ENCODE measurements at regions not wholly inside any gene's neighbourhood (a gene's known extent, or its start where the extent isn't known, plus 50 kb on each side); places are given as distances from the start of the nearest gene placed in this dataset.

DNA sequence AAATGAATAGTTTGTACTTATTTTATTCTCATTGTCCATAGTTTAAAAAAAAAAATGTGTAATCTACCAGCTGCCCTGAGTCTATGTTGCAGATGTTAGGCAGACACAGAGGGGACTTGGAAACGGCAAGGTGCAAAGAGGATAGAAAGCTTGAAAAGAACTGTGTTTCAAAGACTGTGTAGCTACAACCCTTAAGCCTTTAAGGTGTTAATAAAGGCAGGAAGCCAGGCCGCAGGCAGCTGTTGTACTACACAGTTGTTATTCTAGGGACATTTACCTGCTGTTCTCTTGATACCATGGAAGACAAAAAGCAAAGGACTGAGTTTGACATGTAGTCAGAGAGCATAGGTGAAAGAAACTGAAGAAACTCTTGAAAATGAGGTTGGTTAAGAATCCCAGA is 440.0 kb downstream of the TUSC7 start:
- Histone ChIP-seq H3K9me2 (ENCODE audit: insufficient read depth) (no peaks in the 10 kb centered on the region), H3K79me2 (replicated peaks; ENCODE audit: insufficient read depth) (no peaks in the 10 kb centered on the region), H3K36me3 (ENCODE audit: insufficient read depth) (no peaks in the 10 kb centered on the region), H3F3A (replicated peaks; ENCODE audit: low read depth) (no peaks in the 10 kb centered on the region), H3K4me1 (ENCODE audit: insufficient read depth) (peaks cover 18% of the 10 kb centered on the region; the same call in 1 of the 2 replicates), H4K20me1 (replicated peaks; ENCODE audit: insufficient read depth) (no peaks in the 10 kb centered on the region), H3K27me3 (ENCODE audit: insufficient read depth) (no peaks in the 10 kb centered on the region), H3K4me2 (0 out of 2 replicates have a peak overlapping the region, but pooled peaks have one; percentile 22), H2AFZ (no peak overlapping the region), H3K27ac (ENCODE audit: low read depth) (no peak overlapping the region), H3K4me3 (no peak overlapping the region)
- Mint-ChIP-seq H3K4me1 (peaks cover 40% of the 10 kb centered on the region), H3K4me3 (no peak overlapping the region), H3K27me3 (ENCODE audit: insufficient read depth, low read depth, poor library complexity) (peaks cover 1% of the 10 kb centered on the region), H3K36me3 (ENCODE audit: low read depth) (no peaks in the 10 kb centered on the region), H3K9me3 (no peaks in the 10 kb centered on the region), H3K27ac (no peak overlapping the region)
- no peak for TF ChIP-seq ZNF114 (CRISPR knock-in tag; IDR thresholded peaks at IDR 0.05)
- TF ChIP-seq EZH2phosphoT487 (IDR thresholded peaks at IDR 0.05; ENCODE audit: unreplicated experiment) = no peak
- TF ChIP-seq ZNF331 (CRISPR knock-in tag; IDR thresholded peaks at IDR 0.05; ENCODE audit: low read depth) = no peak
- TF ChIP-seq, protein P1, sequence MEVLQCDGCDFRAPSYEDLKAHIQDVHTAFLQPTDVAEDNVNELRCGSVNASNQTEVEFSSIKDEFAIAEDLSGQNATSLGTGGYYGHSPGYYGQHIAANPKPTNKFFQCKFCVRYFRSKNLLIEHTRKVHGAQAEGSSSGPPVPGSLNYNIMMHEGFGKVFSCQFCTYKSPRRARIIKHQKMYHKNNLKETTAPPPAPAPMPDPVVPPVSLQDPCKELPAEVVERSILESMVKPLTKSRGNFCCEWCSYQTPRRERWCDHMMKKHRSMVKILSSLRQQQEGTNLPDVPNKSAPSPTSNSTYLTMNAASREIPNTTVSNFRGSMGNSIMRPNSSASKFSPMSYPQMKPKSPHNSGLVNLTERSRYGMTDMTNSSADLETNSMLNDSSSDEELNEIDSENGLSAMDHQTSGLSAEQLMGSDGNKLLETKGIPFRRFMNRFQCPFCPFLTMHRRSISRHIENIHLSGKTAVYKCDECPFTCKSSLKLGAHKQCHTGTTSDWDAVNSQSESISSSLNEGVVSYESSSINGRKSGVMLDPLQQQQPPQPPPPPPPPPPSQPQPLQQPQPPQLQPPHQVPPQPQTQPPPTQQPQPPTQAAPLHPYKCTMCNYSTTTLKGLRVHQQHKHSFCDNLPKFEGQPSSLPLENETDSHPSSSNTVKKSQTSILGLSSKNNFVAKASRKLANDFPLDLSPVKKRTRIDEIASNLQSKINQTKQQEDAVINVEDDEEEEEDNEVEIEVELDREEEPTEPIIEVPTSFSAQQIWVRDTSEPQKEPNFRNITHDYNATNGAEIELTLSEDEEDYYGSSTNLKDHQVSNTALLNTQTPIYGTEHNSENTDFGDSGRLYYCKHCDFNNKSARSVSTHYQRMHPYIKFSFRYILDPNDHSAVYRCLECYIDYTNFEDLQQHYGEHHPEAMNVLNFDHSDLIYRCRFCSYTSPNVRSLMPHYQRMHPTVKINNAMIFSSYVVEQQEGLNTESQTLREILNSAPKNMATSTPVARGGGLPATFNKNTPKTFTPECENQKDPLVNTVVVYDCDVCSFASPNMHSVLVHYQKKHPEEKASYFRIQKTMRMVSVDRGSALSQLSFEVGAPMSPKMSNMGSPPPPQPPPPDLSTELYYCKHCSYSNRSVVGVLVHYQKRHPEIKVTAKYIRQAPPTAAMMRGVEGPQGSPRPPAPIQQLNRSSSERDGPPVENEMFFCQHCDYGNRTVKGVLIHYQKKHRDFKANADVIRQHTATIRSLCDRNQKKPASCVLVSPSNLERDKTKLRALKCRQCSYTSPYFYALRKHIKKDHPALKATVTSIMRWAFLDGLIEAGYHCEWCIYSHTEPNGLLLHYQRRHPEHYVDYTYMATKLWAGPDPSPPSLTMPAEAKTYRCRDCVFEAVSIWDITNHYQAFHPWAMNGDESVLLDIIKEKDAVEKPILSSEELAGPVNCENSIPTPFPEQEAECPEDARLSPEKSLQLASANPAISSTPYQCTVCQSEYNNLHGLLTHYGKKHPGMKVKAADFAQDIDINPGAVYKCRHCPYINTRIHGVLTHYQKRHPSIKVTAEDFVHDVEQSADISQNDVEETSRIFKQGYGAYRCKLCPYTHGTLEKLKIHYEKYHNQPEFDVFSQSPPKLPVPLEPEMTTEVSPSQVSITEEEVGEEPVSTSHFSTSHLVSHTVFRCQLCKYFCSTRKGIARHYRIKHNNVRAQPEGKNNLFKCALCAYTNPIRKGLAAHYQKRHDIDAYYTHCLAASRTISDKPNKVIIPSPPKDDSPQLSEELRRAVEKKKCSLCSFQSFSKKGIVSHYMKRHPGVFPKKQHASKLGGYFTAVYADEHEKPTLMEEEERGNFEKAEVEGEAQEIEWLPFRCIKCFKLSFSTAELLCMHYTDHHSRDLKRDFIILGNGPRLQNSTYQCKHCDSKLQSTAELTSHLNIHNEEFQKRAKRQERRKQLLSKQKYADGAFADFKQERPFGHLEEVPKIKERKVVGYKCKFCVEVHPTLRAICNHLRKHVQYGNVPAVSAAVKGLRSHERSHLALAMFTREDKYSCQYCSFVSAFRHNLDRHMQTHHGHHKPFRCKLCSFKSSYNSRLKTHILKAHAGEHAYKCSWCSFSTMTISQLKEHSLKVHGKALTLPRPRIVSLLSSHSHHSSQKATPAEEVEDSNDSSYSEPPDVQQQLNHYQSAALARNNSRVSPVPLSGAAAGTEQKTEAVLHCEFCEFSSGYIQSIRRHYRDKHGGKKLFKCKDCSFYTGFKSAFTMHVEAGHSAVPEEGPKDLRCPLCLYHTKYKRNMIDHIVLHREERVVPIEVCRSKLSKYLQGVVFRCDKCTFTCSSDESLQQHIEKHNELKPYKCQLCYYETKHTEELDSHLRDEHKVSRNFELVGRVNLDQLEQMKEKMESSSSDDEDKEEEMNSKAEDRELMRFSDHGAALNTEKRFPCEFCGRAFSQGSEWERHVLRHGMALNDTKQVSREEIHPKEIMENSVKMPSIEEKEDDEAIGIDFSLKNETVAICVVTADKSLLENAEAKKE (CRISPR knock-in tag; IDR thresholded peaks at IDR 0.05) = no peak
- TF ChIP-seq, protein P2, sequence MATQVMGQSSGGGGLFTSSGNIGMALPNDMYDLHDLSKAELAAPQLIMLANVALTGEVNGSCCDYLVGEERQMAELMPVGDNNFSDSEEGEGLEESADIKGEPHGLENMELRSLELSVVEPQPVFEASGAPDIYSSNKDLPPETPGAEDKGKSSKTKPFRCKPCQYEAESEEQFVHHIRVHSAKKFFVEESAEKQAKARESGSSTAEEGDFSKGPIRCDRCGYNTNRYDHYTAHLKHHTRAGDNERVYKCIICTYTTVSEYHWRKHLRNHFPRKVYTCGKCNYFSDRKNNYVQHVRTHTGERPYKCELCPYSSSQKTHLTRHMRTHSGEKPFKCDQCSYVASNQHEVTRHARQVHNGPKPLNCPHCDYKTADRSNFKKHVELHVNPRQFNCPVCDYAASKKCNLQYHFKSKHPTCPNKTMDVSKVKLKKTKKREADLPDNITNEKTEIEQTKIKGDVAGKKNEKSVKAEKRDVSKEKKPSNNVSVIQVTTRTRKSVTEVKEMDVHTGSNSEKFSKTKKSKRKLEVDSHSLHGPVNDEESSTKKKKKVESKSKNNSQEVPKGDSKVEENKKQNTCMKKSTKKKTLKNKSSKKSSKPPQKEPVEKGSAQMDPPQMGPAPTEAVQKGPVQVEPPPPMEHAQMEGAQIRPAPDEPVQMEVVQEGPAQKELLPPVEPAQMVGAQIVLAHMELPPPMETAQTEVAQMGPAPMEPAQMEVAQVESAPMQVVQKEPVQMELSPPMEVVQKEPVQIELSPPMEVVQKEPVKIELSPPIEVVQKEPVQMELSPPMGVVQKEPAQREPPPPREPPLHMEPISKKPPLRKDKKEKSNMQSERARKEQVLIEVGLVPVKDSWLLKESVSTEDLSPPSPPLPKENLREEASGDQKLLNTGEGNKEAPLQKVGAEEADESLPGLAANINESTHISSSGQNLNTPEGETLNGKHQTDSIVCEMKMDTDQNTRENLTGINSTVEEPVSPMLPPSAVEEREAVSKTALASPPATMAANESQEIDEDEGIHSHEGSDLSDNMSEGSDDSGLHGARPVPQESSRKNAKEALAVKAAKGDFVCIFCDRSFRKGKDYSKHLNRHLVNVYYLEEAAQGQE (IDR thresholded peaks at IDR 0.05; ENCODE audit: unreplicated experiment) = no peak
- TF ChIP-seq CREB1 (CRISPR knock-in tag; IDR thresholded peaks at IDR 0.05; ENCODE audit: low read depth) = no peak
- TF ChIP-seq NANOG (IDR thresholded peaks at IDR 0.05; ENCODE audit: borderline replicate concordance) = no peak
- no peak for TF ChIP-seq JUNB (IDR thresholded peaks at IDR 0.05; ENCODE audit: unreplicated experiment)
- TF ChIP-seq STAT1 (IDR thresholded peaks at IDR 0.05; ENCODE audit: unreplicated experiment) = no peak
- TF ChIP-seq POLR2AphosphoS5 (IDR thresholded peaks at IDR 0.05; ENCODE audit: low read depth) = no peak
- TF ChIP-seq, protein P3, sequence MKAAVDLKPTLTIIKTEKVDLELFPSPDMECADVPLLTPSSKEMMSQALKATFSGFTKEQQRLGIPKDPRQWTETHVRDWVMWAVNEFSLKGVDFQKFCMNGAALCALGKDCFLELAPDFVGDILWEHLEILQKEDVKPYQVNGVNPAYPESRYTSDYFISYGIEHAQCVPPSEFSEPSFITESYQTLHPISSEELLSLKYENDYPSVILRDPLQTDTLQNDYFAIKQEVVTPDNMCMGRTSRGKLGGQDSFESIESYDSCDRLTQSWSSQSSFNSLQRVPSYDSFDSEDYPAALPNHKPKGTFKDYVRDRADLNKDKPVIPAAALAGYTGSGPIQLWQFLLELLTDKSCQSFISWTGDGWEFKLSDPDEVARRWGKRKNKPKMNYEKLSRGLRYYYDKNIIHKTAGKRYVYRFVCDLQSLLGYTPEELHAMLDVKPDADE (IDR thresholded peaks at IDR 0.05) = no peak
- no peak for TF ChIP-seq EZH2 (IDR thresholded peaks at IDR 0.05; ENCODE audit: low read depth, unreplicated experiment)
- TF ChIP-seq, protein P4, sequence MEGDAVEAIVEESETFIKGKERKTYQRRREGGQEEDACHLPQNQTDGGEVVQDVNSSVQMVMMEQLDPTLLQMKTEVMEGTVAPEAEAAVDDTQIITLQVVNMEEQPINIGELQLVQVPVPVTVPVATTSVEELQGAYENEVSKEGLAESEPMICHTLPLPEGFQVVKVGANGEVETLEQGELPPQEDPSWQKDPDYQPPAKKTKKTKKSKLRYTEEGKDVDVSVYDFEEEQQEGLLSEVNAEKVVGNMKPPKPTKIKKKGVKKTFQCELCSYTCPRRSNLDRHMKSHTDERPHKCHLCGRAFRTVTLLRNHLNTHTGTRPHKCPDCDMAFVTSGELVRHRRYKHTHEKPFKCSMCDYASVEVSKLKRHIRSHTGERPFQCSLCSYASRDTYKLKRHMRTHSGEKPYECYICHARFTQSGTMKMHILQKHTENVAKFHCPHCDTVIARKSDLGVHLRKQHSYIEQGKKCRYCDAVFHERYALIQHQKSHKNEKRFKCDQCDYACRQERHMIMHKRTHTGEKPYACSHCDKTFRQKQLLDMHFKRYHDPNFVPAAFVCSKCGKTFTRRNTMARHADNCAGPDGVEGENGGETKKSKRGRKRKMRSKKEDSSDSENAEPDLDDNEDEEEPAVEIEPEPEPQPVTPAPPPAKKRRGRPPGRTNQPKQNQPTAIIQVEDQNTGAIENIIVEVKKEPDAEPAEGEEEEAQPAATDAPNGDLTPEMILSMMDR (conservative IDR thresholded peaks at IDR 0.05; ENCODE audit: low read depth in 2 of 2) = no peak
- DNase-seq (ENCODE audit: low spot score) = peak; percentile 18
- ATAC-seq = peak; percentile 59

Measured in GM23338 (cell line).